HEK293 (cell line): ENCODE measurements at regions not wholly inside any gene's neighbourhood (a gene's known extent, or its start where the extent isn't known, plus 50 kb on each side); places are given as distances from the start of the nearest gene placed in this dataset.

Experiments
- FEZF1 ChIP-seq: fragments of 450-650 bp; formaldehyde crosslinking; IDR thresholded peaks from 2 replicates; pipeline ENCODE4 v1.5.1; 2016; ENCODE audit warnings: missing biosample characterization, missing genetic modification characterization
- GLIS1 ChIP-seq: fragments of 450-650 bp; formaldehyde crosslinking; IDR thresholded peaks from 2 replicates; pipeline ENCODE4 v1.5.1; 2016; ENCODE audit warnings: missing biosample characterization, missing genetic modification characterization
- HOXA7 ChIP-seq: sonication (generic); formaldehyde crosslinking; IDR thresholded peaks from 2 replicates; pipeline ENCODE4 v1.8.1; 2022; ENCODE audit warnings: missing genetic modification reagents, borderline replicate concordance
- HOXC10 ChIP-seq: sonication (generic); formaldehyde crosslinking; IDR thresholded peaks from 2 replicates; pipeline ENCODE4 v1.8.1; 2023; ENCODE audit warnings: mild to moderate bottlenecking, missing genetic modification reagents
- KLF1 ChIP-seq: fragments of 450-650 bp; formaldehyde crosslinking; IDR thresholded peaks from 2 replicates; pipeline ENCODE4 v1.5.1; 2016; ENCODE audit warnings: missing biosample characterization, missing genetic modification characterization
- KLF17 ChIP-seq: fragments of 450-650 bp; formaldehyde crosslinking; IDR thresholded peaks from 2 replicates; pipeline ENCODE4 v1.5.1; 2016; ENCODE audit warnings: missing biosample characterization, missing genetic modification characterization
- MEIS1 ChIP-seq: sonication (generic); formaldehyde crosslinking; IDR thresholded peaks from 2 replicates; pipeline ENCODE4 v1.8.1; 2022; ENCODE audit warnings: missing genetic modification reagents, mild to moderate bottlenecking, borderline replicate concordance
- MZF1 ChIP-seq: fragments of 450-650 bp; formaldehyde crosslinking; IDR thresholded peaks from 2 replicates; pipeline ENCODE4 v1.5.1; 2017; ENCODE audit warnings: missing biosample characterization, missing genetic modification characterization, borderline replicate concordance
- ZBTB20 ChIP-seq: fragments of 450-650 bp; formaldehyde crosslinking; IDR thresholded peaks from 2 replicates; pipeline ENCODE4 v1.5.1; 2016; ENCODE audit warnings: missing biosample characterization, missing genetic modification characterization
- ZBTB49 ChIP-seq: fragments of 450-650 bp; formaldehyde crosslinking; IDR thresholded peaks from 2 replicates; pipeline ENCODE4 v1.5.1; 2016; ENCODE audit warnings: missing biosample characterization, missing genetic modification characterization, low read depth
- ZBTB7A ChIP-seq: fragments of 450-650 bp; formaldehyde crosslinking; IDR thresholded peaks from 2 replicates; pipeline ENCODE4 v1.5.1; 2016; ENCODE audit warnings: low read depth, missing biosample characterization, missing genetic modification characterization
- ZFP3 ChIP-seq: fragments of 450-650 bp; formaldehyde crosslinking; IDR thresholded peaks from 2 replicates; pipeline ENCODE4 v1.5.1; 2016; ENCODE audit warnings: low read depth, missing biosample characterization, missing genetic modification characterization
- ZNF112 ChIP-seq: fragments of 450-650 bp; formaldehyde crosslinking; IDR thresholded peaks from 2 replicates; pipeline ENCODE4 v1.5.0; 2017; ENCODE audit warnings: missing biosample characterization, missing genetic modification characterization
- ZNF146 ChIP-seq: fragments of 450-650 bp; formaldehyde crosslinking; IDR thresholded peaks from 2 replicates; pipeline ENCODE4 v1.5.1; 2016; ENCODE audit warnings: missing biosample characterization, missing genetic modification characterization
- ZNF157 ChIP-seq: fragments of 450-650 bp; formaldehyde crosslinking; IDR thresholded peaks from 2 replicates; pipeline ENCODE4 v1.5.1; 2016; ENCODE audit warnings: missing biosample characterization, missing genetic modification characterization
- ZNF169 ChIP-seq: fragments of 450-650 bp; formaldehyde crosslinking; IDR thresholded peaks from 2 replicates; pipeline ENCODE4 v1.5.1; 2016; ENCODE audit warnings: missing biosample characterization, missing genetic modification characterization
- ZNF214 ChIP-seq: fragments of 450-650 bp; formaldehyde crosslinking; IDR thresholded peaks from 2 replicates; pipeline ENCODE4 v1.5.1; 2017; ENCODE audit warnings: missing biosample characterization, mild to moderate bottlenecking, missing genetic modification characterization, borderline replicate concordance
- ZNF24 ChIP-seq: fragments of 450-650 bp; formaldehyde crosslinking; IDR thresholded peaks from 2 replicates; pipeline ENCODE4 v1.5.1; 2016; ENCODE audit warnings: missing biosample characterization, missing genetic modification characterization
- ZNF26 ChIP-seq: fragments of 450-650 bp; formaldehyde crosslinking; IDR thresholded peaks from 2 replicates; pipeline ENCODE4 v1.5.1; 2016; ENCODE audit warnings: missing biosample characterization, missing genetic modification characterization
- ZNF350 ChIP-seq: fragments of 450-650 bp; formaldehyde crosslinking; IDR thresholded peaks from 2 replicates; pipeline ENCODE4 v1.5.0; 2017; ENCODE audit warnings: missing biosample characterization, mild to moderate bottlenecking, missing genetic modification characterization
- ZNF473 ChIP-seq: fragments of 450-650 bp; formaldehyde crosslinking; IDR thresholded peaks from 2 replicates; pipeline ENCODE4 v1.5.1; 2017; ENCODE audit warnings: missing biosample characterization, missing genetic modification characterization
- ZNF514 ChIP-seq: fragments of 450-650 bp; formaldehyde crosslinking; IDR thresholded peaks from 2 replicates; pipeline ENCODE4 v1.5.1; 2016; ENCODE audit warnings: missing biosample characterization, missing genetic modification characterization
- ZNF530 ChIP-seq: fragments of 450-650 bp; formaldehyde crosslinking; IDR thresholded peaks from 2 replicates; pipeline ENCODE4 v1.5.1; 2016; ENCODE audit warnings: low read depth, missing biosample characterization, missing genetic modification characterization
- ZNF548 ChIP-seq: fragments of 450-650 bp; formaldehyde crosslinking; IDR thresholded peaks from 2 replicates; pipeline ENCODE4 v1.5.1; 2016; ENCODE audit warnings: missing biosample characterization, missing genetic modification characterization
- ZNF555 ChIP-seq: fragments of 450-650 bp; formaldehyde crosslinking; conservative IDR thresholded peaks from 2 replicates; pipeline ENCODE4 v1.5.1; 2017; ENCODE audit warnings: missing biosample characterization, mild to moderate bottlenecking, missing genetic modification characterization, inconsistent platforms
- ZNF768 ChIP-seq: fragments of 450-650 bp; formaldehyde crosslinking; IDR thresholded peaks from 2 replicates; pipeline ENCODE4 v1.5.1; 2018; ENCODE audit warnings: missing biosample characterization, mild to moderate bottlenecking, missing genetic modification characterization
- ZNF785 ChIP-seq: fragments of 450-650 bp; formaldehyde crosslinking; IDR thresholded peaks from 2 replicates; pipeline ENCODE4 v1.5.1; 2016; ENCODE audit warnings: missing biosample characterization, missing genetic modification characterization
- ZSCAN18 ChIP-seq: fragments of 450-650 bp; formaldehyde crosslinking; IDR thresholded peaks from 2 replicates; pipeline ENCODE4 v1.5.1; 2016; ENCODE audit warnings: missing biosample characterization, missing genetic modification characterization
- TF ChIP-seq, protein P1 (sequence below): fragments of 450-650 bp; formaldehyde crosslinking; IDR thresholded peaks from 2 replicates; pipeline ENCODE4 v1.5.1; 2017; ENCODE audit warnings: missing biosample characterization, missing genetic modification characterization
- TF ChIP-seq, protein P2 (sequence below): fragments of 450-650 bp; formaldehyde crosslinking; IDR thresholded peaks from 2 replicates; pipeline ENCODE4 v1.5.1; 2017; ENCODE audit warnings: missing biosample characterization, missing genetic modification characterization
- TF ChIP-seq, protein P3 (sequence below): fragments of 450-650 bp; formaldehyde crosslinking; IDR thresholded peaks from 2 replicates; pipeline ENCODE4 v1.5.1; 2016; ENCODE audit warnings: missing biosample characterization, missing genetic modification characterization

GRCh38 chr5:17326600-17327037 is 109.2 kb downstream of the BASP1 start (continued):
- TF ChIP-seq, protein P1, sequence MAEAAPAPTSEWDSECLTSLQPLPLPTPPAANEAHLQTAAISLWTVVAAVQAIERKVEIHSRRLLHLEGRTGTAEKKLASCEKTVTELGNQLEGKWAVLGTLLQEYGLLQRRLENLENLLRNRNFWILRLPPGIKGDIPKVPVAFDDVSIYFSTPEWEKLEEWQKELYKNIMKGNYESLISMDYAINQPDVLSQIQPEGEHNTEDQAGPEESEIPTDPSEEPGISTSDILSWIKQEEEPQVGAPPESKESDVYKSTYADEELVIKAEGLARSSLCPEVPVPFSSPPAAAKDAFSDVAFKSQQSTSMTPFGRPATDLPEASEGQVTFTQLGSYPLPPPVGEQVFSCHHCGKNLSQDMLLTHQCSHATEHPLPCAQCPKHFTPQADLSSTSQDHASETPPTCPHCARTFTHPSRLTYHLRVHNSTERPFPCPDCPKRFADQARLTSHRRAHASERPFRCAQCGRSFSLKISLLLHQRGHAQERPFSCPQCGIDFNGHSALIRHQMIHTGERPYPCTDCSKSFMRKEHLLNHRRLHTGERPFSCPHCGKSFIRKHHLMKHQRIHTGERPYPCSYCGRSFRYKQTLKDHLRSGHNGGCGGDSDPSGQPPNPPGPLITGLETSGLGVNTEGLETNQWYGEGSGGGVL (tag by site-specific recombination): no peak
- TF ChIP-seq ZNF157 (tag by site-specific recombination) (no peak), ZNF350 (no peak), ZNF473 (tag by site-specific recombination) (no peak), HOXC10 (CRISPR knock-in tag) (no peak), HOXA7 (no peak), GLIS1 (tag by site-specific recombination) (peak; percentile 74), ZNF514 (tag by site-specific recombination) (no peak), ZNF169 (tag by site-specific recombination) (no peak), ZFP3 (tag by site-specific recombination) (no peak), ZNF26 (no peak), ZNF768 (tag by site-specific recombination) (no peak), ZNF24 (tag by site-specific recombination) (peak; percentile 83), ZNF555 (tag by site-specific recombination) (no peak), KLF1 (no peak), ZBTB7A (tag by site-specific recombination) (no peak), ZNF785 (no peak), KLF17 (tag by site-specific recombination) (no peak), ZNF548 (no peak), MEIS1 (CRISPR knock-in tag) (no peak), ZBTB20 (tag by site-specific recombination) (no peak), ZNF112 (tag by site-specific recombination) (no peak), ZNF146 (tag by site-specific recombination) (peak; percentile 46), ZNF214 (tag by site-specific recombination) (no peak), ZBTB49 (tag by site-specific recombination) (no peak), ZNF530 (tag by site-specific recombination) (no peak), MZF1 (peak; percentile 100), FEZF1 (tag by site-specific recombination) (peak; percentile 86), ZSCAN18 (tag by site-specific recombination) (no peak)
- TF ChIP-seq, protein P2, sequence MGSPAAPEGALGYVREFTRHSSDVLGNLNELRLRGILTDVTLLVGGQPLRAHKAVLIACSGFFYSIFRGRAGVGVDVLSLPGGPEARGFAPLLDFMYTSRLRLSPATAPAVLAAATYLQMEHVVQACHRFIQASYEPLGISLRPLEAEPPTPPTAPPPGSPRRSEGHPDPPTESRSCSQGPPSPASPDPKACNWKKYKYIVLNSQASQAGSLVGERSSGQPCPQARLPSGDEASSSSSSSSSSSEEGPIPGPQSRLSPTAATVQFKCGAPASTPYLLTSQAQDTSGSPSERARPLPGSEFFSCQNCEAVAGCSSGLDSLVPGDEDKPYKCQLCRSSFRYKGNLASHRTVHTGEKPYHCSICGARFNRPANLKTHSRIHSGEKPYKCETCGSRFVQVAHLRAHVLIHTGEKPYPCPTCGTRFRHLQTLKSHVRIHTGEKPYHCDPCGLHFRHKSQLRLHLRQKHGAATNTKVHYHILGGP: peak; percentile 34; the same call in 1 of the 2 replicates
- TF ChIP-seq, protein P3, sequence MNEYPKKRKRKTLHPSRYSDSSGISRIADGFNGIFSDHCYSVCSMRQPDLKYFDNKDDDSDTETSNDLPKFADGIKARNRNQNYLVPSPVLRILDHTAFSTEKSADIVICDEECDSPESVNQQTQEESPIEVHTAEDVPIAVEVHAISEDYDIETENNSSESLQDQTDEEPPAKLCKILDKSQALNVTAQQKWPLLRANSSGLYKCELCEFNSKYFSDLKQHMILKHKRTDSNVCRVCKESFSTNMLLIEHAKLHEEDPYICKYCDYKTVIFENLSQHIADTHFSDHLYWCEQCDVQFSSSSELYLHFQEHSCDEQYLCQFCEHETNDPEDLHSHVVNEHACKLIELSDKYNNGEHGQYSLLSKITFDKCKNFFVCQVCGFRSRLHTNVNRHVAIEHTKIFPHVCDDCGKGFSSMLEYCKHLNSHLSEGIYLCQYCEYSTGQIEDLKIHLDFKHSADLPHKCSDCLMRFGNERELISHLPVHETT: peak; percentile 89; the same call in 1 of the 2 replicates
